NT2/D1 (cell line): ENCODE measurements at regions not wholly inside any gene's neighbourhood (a gene's known extent, or its start where the extent isn't known, plus 50 kb on each side); places are given as distances from the start of the nearest gene placed in this dataset.

Experiments
- DNase-seq: peaks from one replicate; pipeline ENCODE4 v3.0.0-alpha.2; 2011; ENCODE audit warnings: low read depth, low spot score
- H3K27me3 ChIP-seq: 2 replicates; pipeline ENCODE4 v1.6.0; 2011; ENCODE audit warnings: mild to moderate bottlenecking; ENCODE audit not compliant: insufficient read length, insufficient read depth
- H3K36me3 ChIP-seq: 2 replicates; pipeline ENCODE4 v1.6.1; 2011; ENCODE audit warnings: mild to moderate bottlenecking, low read length, mixed read lengths; ENCODE audit not compliant: insufficient read depth, insufficient read length
- H3K4me1 ChIP-seq: 2 replicates; pipeline ENCODE4 v1.5.1; 2011; ENCODE audit not compliant: insufficient read depth, insufficient read length
- H3K4me3 ChIP-seq: 2 replicates; pipeline ENCODE4 v1.5.1; 2011; ENCODE audit warnings: low read depth; ENCODE audit not compliant: insufficient read length
- H3K9ac ChIP-seq: 2 replicates; pipeline ENCODE4 v1.6.0; 2011; ENCODE audit warnings: low read depth; ENCODE audit not compliant: insufficient read length
- H3K9me3 ChIP-seq: 2 replicates; pipeline ENCODE4 v1.5.1; 2011; ENCODE audit warnings: mild to moderate bottlenecking, low read length; ENCODE audit not compliant: insufficient read depth
- SUZ12 ChIP-seq: IDR thresholded peaks from 2 replicates; pipeline ENCODE4 v1.6.1; 2011; ENCODE audit not compliant: insufficient read length, insufficient read depth; ENCODE audit errors: extremely low read depth
- YY1 ChIP-seq: IDR thresholded peaks from 2 replicates; pipeline ENCODE4 v1.6.1; 2011; ENCODE audit not compliant: insufficient read length, insufficient read depth
- ZNF274 ChIP-seq: IDR thresholded peaks from 2 replicates; pipeline ENCODE4 v1.6.1; 2011; ENCODE audit warnings: mild to moderate bottlenecking, low read depth, low read length

DNA sequence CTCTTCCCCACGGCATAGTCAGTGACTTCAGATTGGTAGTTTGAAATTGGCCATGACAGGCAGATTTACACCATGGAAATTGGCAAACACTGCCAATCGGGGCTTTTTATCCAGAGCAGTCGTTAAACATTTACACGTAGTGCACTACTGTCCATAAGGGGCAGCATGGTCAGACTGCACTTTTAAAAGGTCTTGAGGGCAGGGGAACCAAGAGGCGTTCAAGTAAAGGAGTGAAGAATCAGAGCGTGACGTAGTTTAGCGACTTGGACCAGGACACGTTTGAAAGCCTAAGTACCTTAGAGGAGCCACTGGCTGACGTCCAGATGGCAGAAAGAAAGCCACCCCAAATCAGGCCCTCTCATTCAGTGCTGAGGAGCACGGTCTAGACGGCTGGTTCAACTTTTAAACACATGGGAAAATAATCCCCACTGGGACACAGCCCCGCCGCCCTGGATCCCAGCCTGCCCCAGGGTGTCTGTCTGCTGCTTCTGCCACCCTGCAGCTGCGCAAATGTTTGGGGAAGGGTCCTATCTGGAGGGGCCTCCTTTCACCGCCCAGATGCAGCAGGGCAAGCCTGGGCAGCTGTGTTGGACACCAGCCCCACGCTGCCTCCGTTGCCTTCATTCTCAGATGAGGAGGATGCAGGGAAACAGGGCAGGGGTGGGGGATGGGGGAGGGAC lies 52.5 kb upstream of the PPP2R5C start:
- Histone ChIP-seq H3K4me1 (peaks cover 22% of the 10 kb centered on the region), H3K4me3 (no peak overlapping the region), H3K9ac (peak overlapping the region; percentile 8), H3K36me3 (no peaks in the 10 kb centered on the region), H3K27me3 (no peaks in the 10 kb centered on the region), H3K9me3 (peaks cover 1% of the 10 kb centered on the region; the same call in 1 of the 2 replicates)
- DNase-seq, result no peak
- TF ChIP-seq ZNF274, result no peak
- TF ChIP-seq SUZ12, result no peak
- no peak for TF ChIP-seq YY1

DNA sequence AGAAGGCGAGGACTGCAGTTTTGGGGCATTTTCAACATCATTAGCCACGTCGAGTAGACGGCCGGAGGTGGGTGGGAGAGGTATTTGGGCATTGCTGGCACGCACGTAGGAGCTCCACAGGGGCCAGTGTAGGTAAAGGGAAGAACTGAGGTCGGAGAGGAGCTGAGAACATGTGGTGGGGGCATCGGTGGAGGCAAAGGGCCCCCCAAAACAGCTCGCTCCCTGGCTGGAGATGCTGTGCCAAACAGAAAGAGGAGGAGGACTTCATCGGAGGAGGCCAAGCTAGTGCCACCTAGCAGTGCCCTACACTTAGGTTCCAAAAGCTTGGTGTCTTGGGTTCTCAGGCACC lies 52.0 kb upstream of the PPP2R5C start:
- Histone ChIP-seq H3K9me3 (peaks cover 6% of the 10 kb centered on the region; the same call in 1 of the 2 replicates), H3K36me3 (no peaks in the 10 kb centered on the region), H3K9ac (peak overlapping the region; percentile 8), H3K4me3 (no peak overlapping the region), H3K27me3 (no peaks in the 10 kb centered on the region), H3K4me1 (peaks cover 22% of the 10 kb centered on the region)
- no peak for DNase-seq
- no peak for TF ChIP-seq ZNF274
- no peak for TF ChIP-seq YY1
- no peak for TF ChIP-seq SUZ12

DNA sequence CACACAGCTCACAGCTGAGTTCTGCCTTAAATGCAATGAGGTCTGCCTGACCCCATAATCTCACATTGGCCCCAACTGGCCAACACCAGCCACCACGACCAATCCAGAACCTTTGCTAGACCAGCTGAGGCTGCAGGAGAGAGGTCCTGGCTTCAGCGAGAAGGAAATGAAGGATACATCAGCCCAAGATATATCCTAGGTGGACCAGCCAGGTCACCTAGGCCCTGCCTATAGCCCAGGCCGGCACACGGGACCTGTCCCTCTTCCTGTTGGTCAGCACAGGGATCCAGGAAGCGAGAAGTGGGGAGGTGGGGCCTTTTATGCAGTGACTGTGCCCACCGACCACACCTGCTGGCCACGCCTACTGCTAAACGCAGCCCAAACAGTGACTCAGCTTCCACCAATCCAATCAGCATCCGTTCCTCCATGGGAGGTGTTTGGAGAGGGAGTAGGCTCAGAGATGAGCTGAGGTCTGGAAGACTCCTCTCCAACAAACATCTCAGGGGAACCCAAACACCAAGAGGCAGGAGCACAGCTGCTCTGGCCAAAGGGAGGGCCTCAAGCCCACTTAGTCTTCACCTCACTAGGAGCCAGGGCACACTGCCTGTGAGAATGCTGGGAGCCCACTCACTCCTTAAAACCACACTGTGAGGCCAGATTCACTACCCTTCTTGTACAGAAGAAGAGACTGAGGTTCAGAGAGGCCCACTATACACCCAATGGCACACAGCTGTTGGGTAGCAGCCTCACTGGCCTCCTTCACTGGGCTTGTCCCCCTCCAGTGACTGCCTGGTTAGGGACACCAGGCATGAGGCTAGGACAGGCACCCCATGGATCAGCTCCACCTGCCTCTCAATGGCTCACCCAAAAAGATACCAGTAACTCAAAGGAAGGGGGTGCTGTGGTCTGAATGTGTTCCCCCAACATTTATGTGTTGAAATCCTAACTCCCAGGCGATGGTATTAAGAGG lies 51.3 kb upstream of the PPP2R5C start:
- no peaks in the 10 kb centered on the region for H3K36me3 ChIP-seq
- no peak overlapping the region for H3K4me3 ChIP-seq
- no peak overlapping the region for H3K9ac ChIP-seq
- TF ChIP-seq ZNF274 (no peak), YY1 (no peak), SUZ12 (no peak)
- H3K4me1 ChIP-seq, result peaks cover 22% of the 10 kb centered on the region
- no peak for DNase-seq
- no peaks in the 10 kb centered on the region for H3K27me3 ChIP-seq
- H3K9me3 ChIP-seq, result peaks cover 6% of the 10 kb centered on the region; the same call in 1 of the 2 replicates

DNA sequence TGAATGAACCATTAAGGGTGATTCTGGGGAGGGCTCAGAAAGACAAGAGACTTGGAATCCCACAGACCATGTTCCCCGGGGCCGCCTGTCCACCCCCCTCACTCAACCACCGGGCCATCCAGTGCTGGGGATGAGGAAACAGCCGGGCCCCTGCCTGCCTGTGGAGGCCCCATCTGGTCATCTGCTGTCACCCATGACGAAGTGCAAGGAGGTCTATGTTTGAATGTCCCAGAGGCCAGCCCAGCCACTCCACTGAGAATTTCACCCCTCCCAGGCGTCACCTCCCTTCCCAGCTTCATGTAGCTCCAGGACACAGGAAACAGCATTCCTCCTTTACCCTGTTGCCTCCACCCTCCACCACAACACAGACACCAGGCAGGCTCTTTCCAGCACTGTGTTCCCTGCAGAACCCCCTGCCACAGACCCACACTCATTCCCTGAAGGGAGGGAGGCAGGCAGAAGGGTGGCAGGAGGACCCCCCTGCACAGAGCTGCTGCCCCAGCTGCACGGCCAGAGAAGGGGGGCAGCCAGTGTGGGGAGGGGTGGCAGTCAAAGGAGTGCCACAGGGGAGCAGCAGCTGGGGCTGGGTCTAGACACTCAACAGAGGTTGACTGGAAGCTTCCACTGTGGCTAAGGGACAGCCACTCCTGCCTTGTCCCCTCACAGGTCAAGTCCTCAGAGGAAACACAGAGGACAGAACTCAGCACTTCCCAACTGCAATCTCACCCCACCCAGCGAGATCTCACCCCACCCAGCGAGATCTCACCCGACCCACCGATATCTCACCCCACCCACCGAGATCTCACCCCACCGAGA lies 50.3 kb upstream of the PPP2R5C start:
- Histone ChIP-seq H3K9ac (no peak overlapping the region), H3K4me3 (no peak overlapping the region), H3K36me3 (no peaks in the 10 kb centered on the region), H3K9me3 (peaks cover 6% of the 10 kb centered on the region; the same call in 1 of the 2 replicates), H3K4me1 (peaks cover 21% of the 10 kb centered on the region), H3K27me3 (no peaks in the 10 kb centered on the region)
- DNase-seq, result no peak
- TF ChIP-seq SUZ12, result no peak
- TF ChIP-seq ZNF274, result no peak
